Loucy (cell line): ENCODE measurements at regions not wholly inside any gene's neighbourhood (a gene's known extent, or its start where the extent isn't known, plus 50 kb on each side); places are given as distances from the start of the nearest gene placed in this dataset.

Experiments used
- EZH2phosphoT487 ChIP-seq: fragments of 200-600 bp; IDR thresholded peaks from 2 replicates; pipeline ENCODE4 v1.6.1; 2018; ENCODE audit warnings: antibody characterized with exemption, mild to moderate bottlenecking, moderate library complexity, borderline replicate concordance
- TF ChIP-seq, protein P1 (sequence below): fragments of 200-600 bp; sonication (generic); conservative IDR thresholded peaks from 2 replicates; pipeline ENCODE4 v1.5.1; 2014; ENCODE audit warnings: mild to moderate bottlenecking, antibody characterized with exemption, low read length

DNA sequence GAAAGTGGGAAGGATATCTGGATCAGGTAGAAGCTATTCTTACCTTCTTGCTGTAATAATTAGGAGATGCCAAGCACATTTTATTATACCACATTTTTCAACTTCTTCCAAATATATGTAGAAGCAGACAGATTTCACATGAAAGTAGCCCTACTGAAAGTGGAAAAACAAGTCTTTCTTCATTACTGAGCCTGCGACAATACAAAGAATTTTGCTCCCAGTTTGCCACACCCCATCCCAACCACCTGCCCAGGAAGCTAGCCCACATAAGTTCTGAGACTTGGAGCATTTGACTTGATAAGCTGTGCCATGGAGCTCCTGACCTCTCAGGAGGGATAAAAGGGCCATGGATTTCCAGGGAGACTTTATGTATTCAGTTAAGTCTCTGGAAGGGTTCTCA is 249.1 kb upstream of the ADCY2 start:
- TF ChIP-seq, protein P1, sequence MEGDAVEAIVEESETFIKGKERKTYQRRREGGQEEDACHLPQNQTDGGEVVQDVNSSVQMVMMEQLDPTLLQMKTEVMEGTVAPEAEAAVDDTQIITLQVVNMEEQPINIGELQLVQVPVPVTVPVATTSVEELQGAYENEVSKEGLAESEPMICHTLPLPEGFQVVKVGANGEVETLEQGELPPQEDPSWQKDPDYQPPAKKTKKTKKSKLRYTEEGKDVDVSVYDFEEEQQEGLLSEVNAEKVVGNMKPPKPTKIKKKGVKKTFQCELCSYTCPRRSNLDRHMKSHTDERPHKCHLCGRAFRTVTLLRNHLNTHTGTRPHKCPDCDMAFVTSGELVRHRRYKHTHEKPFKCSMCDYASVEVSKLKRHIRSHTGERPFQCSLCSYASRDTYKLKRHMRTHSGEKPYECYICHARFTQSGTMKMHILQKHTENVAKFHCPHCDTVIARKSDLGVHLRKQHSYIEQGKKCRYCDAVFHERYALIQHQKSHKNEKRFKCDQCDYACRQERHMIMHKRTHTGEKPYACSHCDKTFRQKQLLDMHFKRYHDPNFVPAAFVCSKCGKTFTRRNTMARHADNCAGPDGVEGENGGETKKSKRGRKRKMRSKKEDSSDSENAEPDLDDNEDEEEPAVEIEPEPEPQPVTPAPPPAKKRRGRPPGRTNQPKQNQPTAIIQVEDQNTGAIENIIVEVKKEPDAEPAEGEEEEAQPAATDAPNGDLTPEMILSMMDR: no peak
- TF ChIP-seq EZH2phosphoT487: no peak
